ENCODE measurements at regions not wholly inside any gene's neighbourhood (a gene's known extent, or its start where the extent isn't known, plus 50 kb on each side); places are given as distances from the start of the nearest gene placed in this dataset.
"Not testable (repeated sequence)": the region's sequence is repeated elsewhere in the genome, so short reads cannot be mapped to it uniquely, and the experiment has no call there.

- no peak for DNase-seq
These were observed 467.9 kb upstream of the SYT4 start for GRCh38 chr18:43744960-43745745.

- DNase-seq: no peak
These were observed 473.9 kb upstream of the SYT4 start for GRCh38 chr18:43751203-43751602.

- DNase-seq: no peak
These were observed 474.5 kb upstream of the SYT4 start for GRCh38 chr18:43751835-43752234.

GRCh38 chr18:43757273-43757672 lies 480.0 kb upstream of the SYT4 start:
- no peak for DNase-seq

- DNase-seq: no peak
These were observed 481.4 kb upstream of the SYT4 start for GRCh38 chr18:43758734-43759133.

- no peak for DNase-seq
These were observed 482.7 kb upstream of the SYT4 start for GRCh38 chr18:43760010-43760409.

GRCh38 chr18:43772907-43773306 lies 495.6 kb upstream of the SYT4 start:
- no peak for DNase-seq

GRCh38 chr18:43774497-43774896 lies 497.2 kb upstream of the SYT4 start:
- DNase-seq: no peak

GRCh38 chr18:43775591-43775990 lies 498.3 kb upstream of the SYT4 start:
- no peak for DNase-seq

GRCh38 chr18:43776997-43777396 lies 499.7 kb upstream of the SYT4 start:
- no peak for DNase-seq

GRCh38 chr18:43777636-43778304 lies 500.5 kb upstream of the SYT4 start:
- no peak for DNase-seq

- no peak for DNase-seq
These were observed 503.6 kb upstream of the SYT4 start for GRCh38 chr18:43780782-43781340.

- no peak for DNase-seq
These were observed 507.9 kb upstream of the SYT4 start for GRCh38 chr18:43785158-43785557.

- no peak for DNase-seq
These were observed 509.6 kb upstream of the SYT4 start for GRCh38 chr18:43786893-43787292.

GRCh38 chr18:43787721-43788120 lies 510.4 kb upstream of the SYT4 start:
- not testable (repeated sequence) for DNase-seq

- DNase-seq: no peak
These were observed 512.1 kb upstream of the SYT4 start for GRCh38 chr18:43789234-43790000.

GRCh38 chr18:43793910-43794309 lies 516.6 kb upstream of the SYT4 start:
- no peak for DNase-seq

GRCh38 chr18:43794363-43794762 lies 517.1 kb upstream of the SYT4 start:
- DNase-seq: no peak

- DNase-seq: no peak
These were observed 520.1 kb upstream of the SYT4 start for GRCh38 chr18:43797347-43797746.

- no peak for DNase-seq
These were observed 523.3 kb upstream of the SYT4 start for GRCh38 chr18:43800584-43800983.

GRCh38 chr18:43805646-43806194 lies 528.4 kb upstream of the SYT4 start:
- no peak for DNase-seq

GRCh38 chr18:43812627-43813026 lies 535.3 kb upstream of the SYT4 start:
- DNase-seq: no peak

- no peak for DNase-seq
These were observed 542.1 kb upstream of the SYT4 start for GRCh38 chr18:43819397-43819796.
